Calu3 (cell line): ENCODE measurements at regions not wholly inside any gene's neighbourhood (a gene's known extent, or its start where the extent isn't known, plus 50 kb on each side); places are given as distances from the start of the nearest gene placed in this dataset.

ENCODE experiments used
- BruUV-seq: library from RNA; stranded (reverse); fragments of 400-500 nt; replicated peaks from 2 replicates; lab custom pipeline; 2021; lab: Mats Ljungman, UMichigan
- CTCF ChIA-PET: fragments of 300-600 bp; sonication (Branson Sonifier 250); formaldehyde crosslinking; loops from one replicate; lab custom pipeline; 2022; ENCODE audit warnings: antibody characterized with exemption; lab: Charles Lee
- DNase-seq: peaks from one replicate; pipeline ENCODE4 v3.0.0; 2022
- H3K27ac Mint-ChIP-seq: one replicate; pipeline ENCODE4 v1.8.0; 2022; ENCODE audit warnings: mixed read lengths; ENCODE audit not compliant: unreplicated experiment
- H3K27me3 Mint-ChIP-seq: one replicate; pipeline ENCODE4 v1.8.0; 2022; ENCODE audit warnings: mixed read lengths; ENCODE audit not compliant: unreplicated experiment
- H3K36me3 Mint-ChIP-seq: one replicate; pipeline ENCODE4 v1.8.0; 2022; ENCODE audit warnings: mild to moderate bottlenecking, moderate library complexity, mixed read lengths; ENCODE audit not compliant: insufficient read depth, unreplicated experiment
- H3K4me1 Mint-ChIP-seq: one replicate; pipeline ENCODE4 v1.8.0; 2022; ENCODE audit warnings: mild to moderate bottlenecking, low read depth, mixed read lengths; ENCODE audit not compliant: unreplicated experiment
- H3K4me3 Mint-ChIP-seq: one replicate; pipeline ENCODE4 v1.8.0; 2022; ENCODE audit warnings: mild to moderate bottlenecking, low read depth, moderate library complexity, mixed read lengths; ENCODE audit not compliant: unreplicated experiment
- H3K9me3 Mint-ChIP-seq: one replicate; pipeline ENCODE4 v1.8.0; 2022; ENCODE audit warnings: low read depth, mixed read lengths; ENCODE audit not compliant: unreplicated experiment
- intact Hi-C: fragments of 100-400 bp; cut with micrococcal nuclease; formaldehyde crosslinking; loops from one replicate; pipeline ENCODE4 v1.10.0; 2022; ENCODE audit not compliant: unreplicated experiment
- TF ChIP-seq, protein P1 (sequence below): fragments of 200-600 bp; IDR thresholded peaks from one replicate; pipeline ENCODE4 v1.8.0; 2022; ENCODE audit warnings: antibody characterized with exemption; ENCODE audit not compliant: unreplicated experiment

DNA sequence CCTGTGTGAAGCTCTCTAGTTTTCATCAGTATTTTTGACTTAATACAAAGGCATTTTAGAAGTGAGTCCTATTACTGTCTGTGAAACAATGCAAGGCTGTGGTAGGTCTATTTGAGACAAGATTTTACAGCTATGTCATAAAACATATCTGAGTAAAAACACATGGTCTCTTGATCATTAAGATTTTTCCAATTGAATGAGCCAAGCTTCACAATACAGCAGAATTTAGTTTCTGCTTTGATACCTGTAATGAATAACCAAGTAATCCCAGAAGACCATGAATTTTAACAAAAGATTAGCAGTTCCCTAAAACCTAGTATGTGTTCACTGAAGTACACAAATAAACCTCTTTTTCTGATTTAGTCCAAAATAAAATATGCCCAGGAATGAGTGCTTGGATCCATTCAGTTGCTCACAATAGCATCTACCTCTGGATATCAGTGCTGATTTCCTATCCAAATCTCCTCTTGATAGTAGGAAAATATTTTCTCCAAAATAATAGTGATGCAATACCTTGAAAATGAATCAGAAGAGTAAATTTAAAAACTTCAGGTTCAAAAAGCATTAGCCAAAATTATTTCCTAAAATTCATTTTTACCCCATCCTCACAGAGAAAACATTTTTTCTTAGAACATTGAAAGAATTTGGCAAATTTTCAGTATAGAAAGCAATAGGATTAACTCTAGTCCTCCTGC lies 533.5 kb upstream of the SGCG start:
- BruUV-seq: no TSS peak
- H3K4me3 Mint-ChIP-seq: no peak overlapping the region
- no peaks in the 10 kb centered on the region for H3K36me3 Mint-ChIP-seq
- H3K9me3 Mint-ChIP-seq: peaks cover 5% of the 10 kb centered on the region
- no peaks in the 10 kb centered on the region for H3K27me3 Mint-ChIP-seq
- CTCF ChIA-PET: no interaction called here
- DNase-seq: no peak
- no peak overlapping the region for H3K27ac Mint-ChIP-seq
- no peaks in the 10 kb centered on the region for H3K4me1 Mint-ChIP-seq
- TF ChIP-seq, protein P1, sequence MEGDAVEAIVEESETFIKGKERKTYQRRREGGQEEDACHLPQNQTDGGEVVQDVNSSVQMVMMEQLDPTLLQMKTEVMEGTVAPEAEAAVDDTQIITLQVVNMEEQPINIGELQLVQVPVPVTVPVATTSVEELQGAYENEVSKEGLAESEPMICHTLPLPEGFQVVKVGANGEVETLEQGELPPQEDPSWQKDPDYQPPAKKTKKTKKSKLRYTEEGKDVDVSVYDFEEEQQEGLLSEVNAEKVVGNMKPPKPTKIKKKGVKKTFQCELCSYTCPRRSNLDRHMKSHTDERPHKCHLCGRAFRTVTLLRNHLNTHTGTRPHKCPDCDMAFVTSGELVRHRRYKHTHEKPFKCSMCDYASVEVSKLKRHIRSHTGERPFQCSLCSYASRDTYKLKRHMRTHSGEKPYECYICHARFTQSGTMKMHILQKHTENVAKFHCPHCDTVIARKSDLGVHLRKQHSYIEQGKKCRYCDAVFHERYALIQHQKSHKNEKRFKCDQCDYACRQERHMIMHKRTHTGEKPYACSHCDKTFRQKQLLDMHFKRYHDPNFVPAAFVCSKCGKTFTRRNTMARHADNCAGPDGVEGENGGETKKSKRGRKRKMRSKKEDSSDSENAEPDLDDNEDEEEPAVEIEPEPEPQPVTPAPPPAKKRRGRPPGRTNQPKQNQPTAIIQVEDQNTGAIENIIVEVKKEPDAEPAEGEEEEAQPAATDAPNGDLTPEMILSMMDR: no peak
- intact Hi-C loops: no loop called here

DNA sequence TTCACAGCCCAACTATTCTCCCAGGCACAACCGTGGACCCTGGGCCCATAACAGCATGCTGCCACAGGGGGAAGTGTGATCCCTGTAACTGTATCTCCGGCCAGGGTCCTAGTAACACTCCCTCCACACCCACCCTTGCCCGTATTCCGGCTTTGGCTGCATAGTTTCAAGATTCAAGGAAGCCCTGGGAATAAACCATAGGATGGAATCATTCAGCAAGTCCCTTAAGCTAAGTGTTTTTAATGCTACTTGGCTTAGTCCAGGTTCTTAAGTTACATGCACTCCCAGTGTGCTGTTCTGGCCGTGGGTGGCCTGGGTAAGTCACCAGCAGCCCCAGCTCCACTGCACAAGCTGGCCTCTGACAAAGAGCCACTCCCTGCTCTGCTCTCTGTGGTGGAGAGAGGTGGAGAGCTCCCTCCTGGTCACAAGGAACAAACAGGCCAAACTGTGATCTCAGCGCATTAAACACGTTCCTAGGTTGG lies 532.4 kb upstream of the SGCG start:
- H3K27me3 Mint-ChIP-seq: no peaks in the 10 kb centered on the region
- DNase-seq: no peak
- CTCF ChIA-PET: no interaction called here
- intact Hi-C loops: no loop called here
- peaks cover 3% of the 10 kb centered on the region for H3K9me3 Mint-ChIP-seq
- TF ChIP-seq, protein P1: no peak
- BruUV-seq: no TSS peak
- no peak overlapping the region for H3K27ac Mint-ChIP-seq
- no peak overlapping the region for H3K4me3 Mint-ChIP-seq
- no peaks in the 10 kb centered on the region for H3K4me1 Mint-ChIP-seq
- H3K36me3 Mint-ChIP-seq: no peaks in the 10 kb centered on the region

DNA sequence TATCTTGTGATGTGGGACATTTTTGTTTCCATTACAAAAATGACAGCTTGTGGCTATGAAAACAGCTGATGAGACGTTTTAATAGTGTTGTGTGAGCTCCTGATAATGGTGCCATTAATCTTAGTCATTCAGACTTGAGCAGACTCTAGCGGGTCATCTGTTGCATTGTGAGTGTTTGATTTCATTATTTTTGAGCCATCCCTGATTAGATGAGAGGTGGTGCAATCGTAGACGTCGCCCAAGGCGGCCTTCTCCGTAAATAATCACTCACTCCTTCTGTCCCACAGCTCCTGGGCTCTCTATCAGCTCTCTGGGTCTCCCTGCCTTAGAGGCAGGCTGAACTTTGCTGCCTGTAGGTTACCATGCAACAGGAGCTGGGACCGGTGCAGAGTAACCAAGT lies 528.0 kb upstream of the SGCG start:
- no peak for DNase-seq
- H3K4me3 Mint-ChIP-seq: no peak overlapping the region
- CTCF ChIA-PET: no interaction called here
- intact Hi-C loops: no loop called here
- H3K27me3 Mint-ChIP-seq: no peaks in the 10 kb centered on the region
- no peaks in the 10 kb centered on the region for H3K4me1 Mint-ChIP-seq
- TF ChIP-seq, protein P1: no peak
- no peak overlapping the region for H3K27ac Mint-ChIP-seq
- peaks cover 3% of the 10 kb centered on the region for H3K9me3 Mint-ChIP-seq
- H3K36me3 Mint-ChIP-seq: no peaks in the 10 kb centered on the region
- no TSS peak for BruUV-seq

DNA sequence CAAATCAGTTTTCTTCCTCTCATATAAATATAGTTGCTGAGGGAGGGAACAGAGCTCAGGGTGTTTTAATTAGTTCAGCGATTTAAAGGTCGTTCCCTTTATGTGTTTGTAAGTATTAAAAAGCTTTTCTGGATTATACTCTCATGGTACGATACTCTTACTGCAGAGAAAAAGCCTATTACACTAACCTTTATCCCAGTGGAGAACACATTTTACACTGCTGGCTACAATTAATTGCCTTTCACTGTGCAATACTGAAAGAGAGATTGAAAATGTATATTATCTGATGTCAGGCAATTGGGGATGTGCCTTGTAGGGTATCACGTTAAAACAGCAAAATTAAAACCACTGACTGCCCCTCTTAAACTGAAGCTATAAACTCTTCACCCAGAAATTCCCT lies 526.9 kb upstream of the SGCG start:
- Mint-ChIP-seq H3K27ac (no peak overlapping the region), H3K27me3 (no peaks in the 10 kb centered on the region), H3K9me3 (peaks cover 3% of the 10 kb centered on the region), H3K4me3 (no peak overlapping the region), H3K4me1 (no peaks in the 10 kb centered on the region), H3K36me3 (no peaks in the 10 kb centered on the region)
- TF ChIP-seq, protein P1: no peak
- intact Hi-C loops: no loop called here
- CTCF ChIA-PET: no interaction called here
- BruUV-seq: no TSS peak
- no peak for DNase-seq
